ENCODE measurements at regions not wholly inside any gene's neighbourhood (a gene's known extent, or its start where the extent isn't known, plus 50 kb on each side); places are given as distances from the start of the nearest gene placed in this dataset.

DNA sequence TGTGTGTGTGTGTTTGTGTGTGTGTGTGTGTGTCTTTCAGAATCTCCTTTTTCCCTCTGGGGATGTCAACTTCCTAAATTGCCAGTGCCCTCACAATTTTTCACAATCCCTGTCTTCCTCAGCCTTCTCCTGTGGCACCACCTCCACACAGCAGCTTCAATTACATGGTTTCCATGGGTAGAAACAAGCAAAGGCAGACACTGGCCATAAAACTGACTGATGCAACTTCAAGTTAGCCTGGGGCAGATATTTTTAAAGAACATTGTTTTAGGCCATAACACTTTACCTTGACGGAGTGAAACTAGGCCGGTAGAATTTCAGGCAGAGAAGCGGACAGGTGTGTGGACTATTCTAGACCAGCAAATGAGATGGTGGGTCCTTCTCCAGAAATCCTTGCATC is 405.8 kb upstream of the SUCLG2 start:
- no peak for DNase-seq (ENCODE audit: low read depth in 1 of 2, low spot score in 1 of 2)

DNA sequence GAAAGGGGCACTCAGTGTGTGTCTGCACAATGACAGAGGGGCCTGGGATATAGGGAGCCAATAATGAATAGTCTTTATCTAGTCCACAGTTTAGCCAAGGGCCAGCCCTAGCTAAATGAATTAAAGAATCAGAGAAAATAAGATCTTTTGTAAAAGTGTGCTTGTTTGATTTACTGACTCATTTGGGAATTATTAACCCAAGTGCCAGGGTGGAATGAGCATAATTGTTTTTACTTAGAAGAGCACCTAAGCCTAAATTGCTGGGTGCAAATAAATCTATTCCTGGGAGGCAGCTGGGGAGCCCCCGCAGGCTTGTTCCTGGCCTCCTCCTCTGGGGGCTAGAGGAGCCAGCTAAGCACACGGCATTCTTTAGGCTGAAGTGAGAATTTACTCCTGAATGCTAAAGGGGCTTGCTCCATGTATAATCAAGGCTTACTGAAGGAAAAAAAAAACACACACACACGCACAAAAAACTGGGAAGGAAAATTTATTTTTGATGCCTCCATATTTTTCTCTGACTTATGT is 405.3 kb upstream of the SUCLG2 start:
- no peak for DNase-seq (ENCODE audit: low read depth in 1 of 2, low spot score in 1 of 2)

- DNase-seq (ENCODE audit: low read depth in 1 of 2, low spot score in 1 of 2) = peak; percentile 13 to 52
These were observed 403.4 kb upstream of the SUCLG2 start for GRCh38 chr3:68057637-68058320.

GRCh38 chr3:68056556-68056955 is 402.1 kb upstream of the SUCLG2 start:
- no peak for DNase-seq (ENCODE audit: low read depth in 1 of 2, low spot score in 1 of 2)

GRCh38 chr3:68055215-68055614 is 400.8 kb upstream of the SUCLG2 start:
- no peak for DNase-seq (ENCODE audit: low read depth in 1 of 2, low spot score in 1 of 2)

- DNase-seq (ENCODE audit: low read depth in 1 of 2, low spot score in 1 of 2) = no peak
These were observed 395.4 kb upstream of the SUCLG2 start for GRCh38 chr3:68049776-68050175.

DNA sequence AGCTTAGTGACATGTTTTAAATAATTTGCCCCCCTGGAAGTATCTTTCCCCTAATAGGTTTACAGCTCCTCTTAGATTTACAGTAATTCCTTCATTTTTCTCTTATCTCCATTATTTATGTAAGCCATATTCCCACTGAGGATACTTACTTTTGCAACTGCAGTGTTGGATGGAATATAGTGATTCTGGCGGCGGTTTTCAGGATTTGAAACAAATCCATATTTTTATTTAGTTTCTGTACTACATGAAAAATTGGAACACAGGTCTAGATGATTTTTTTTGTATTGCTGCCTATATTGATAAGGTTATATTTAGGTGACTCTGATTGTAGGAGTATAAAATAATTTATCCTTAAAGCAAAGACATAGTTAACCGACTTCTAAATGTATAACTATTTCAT is 391.6 kb upstream of the SUCLG2 start:
- no peak for DNase-seq (ENCODE audit: low read depth in 1 of 2, low spot score in 1 of 2)

- no peak for DNase-seq (ENCODE audit: low read depth in 1 of 2, low spot score in 1 of 2)
These were observed 379.5 kb upstream of the SUCLG2 start for GRCh38 chr3:68033867-68034266.

GRCh38 chr3:68032209-68032608 is 377.8 kb upstream of the SUCLG2 start:
- DNase-seq (ENCODE audit: low read depth in 1 of 2, low spot score in 1 of 2) = no peak

GRCh38 chr3:68025189-68025588 is 370.8 kb upstream of the SUCLG2 start:
- DNase-seq (ENCODE audit: low read depth in 1 of 2, low spot score in 1 of 2) = no peak

DNA sequence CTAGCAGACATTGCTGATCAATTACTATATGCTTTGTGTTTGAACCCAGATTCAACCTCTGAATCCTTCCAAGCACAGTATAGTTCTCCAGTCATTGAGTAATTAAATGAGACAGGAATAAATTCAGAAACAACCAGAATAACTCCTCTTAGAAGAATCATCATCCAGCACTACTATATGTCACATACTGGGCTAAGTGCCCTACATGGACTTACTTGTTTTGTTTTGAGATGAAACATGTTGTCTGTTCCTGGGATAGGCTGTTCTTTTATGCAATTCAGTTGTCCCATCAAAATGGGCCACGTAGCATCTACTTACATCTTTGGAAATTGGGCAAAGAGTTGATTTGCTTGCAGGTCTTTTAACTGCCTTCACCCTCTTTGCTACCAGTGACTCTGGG is 365.5 kb upstream of the SUCLG2 start:
- no peak for DNase-seq (ENCODE audit: low read depth in 1 of 2, low spot score in 1 of 2)

DNA sequence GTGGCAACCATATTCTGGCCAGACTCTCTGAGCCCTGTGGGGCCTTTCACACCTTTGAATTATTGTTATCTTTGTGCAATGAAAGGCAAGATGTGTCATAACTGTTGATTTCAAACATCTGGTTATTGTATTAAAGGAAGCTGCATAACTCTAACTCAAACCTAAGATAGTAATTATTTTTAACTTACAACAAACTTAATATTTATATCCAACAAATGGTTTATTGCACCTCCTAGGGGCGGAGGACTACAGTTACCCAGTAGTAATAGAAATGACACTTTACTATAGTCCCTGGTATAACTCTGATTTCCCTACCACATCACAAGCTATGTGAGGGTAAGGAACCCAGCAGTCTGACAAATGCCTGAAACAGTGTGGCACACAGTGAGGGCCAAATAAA is 363.9 kb upstream of the SUCLG2 start:
- DNase-seq (ENCODE audit: low read depth in 1 of 2, low spot score in 1 of 2) = no peak

DNA sequence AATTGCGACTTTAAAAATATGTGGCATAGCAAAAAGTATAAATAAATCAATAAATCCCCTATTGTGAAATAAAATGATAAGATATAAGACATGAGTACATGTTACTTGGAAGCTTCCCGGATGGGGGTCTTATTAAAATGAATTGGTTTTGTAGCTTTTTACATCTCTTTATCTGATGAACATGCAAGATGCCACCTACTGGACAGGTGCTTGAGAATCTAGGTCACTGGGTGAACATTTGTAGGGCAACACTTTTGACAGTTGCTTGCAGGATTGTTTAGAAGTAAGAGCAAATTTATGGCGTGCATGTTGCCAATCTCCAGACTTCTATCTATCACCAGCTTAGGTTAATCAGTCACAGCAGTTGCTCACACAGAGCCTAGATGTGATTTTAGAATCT is 362.7 kb upstream of the SUCLG2 start:
- DNase-seq (ENCODE audit: low read depth in 1 of 2, low spot score in 1 of 2) = no peak

- DNase-seq (ENCODE audit: low read depth in 1 of 2, low spot score in 1 of 2) = no peak
These were observed 355.5 kb upstream of the SUCLG2 start for GRCh38 chr3:68009900-68010299.

DNA sequence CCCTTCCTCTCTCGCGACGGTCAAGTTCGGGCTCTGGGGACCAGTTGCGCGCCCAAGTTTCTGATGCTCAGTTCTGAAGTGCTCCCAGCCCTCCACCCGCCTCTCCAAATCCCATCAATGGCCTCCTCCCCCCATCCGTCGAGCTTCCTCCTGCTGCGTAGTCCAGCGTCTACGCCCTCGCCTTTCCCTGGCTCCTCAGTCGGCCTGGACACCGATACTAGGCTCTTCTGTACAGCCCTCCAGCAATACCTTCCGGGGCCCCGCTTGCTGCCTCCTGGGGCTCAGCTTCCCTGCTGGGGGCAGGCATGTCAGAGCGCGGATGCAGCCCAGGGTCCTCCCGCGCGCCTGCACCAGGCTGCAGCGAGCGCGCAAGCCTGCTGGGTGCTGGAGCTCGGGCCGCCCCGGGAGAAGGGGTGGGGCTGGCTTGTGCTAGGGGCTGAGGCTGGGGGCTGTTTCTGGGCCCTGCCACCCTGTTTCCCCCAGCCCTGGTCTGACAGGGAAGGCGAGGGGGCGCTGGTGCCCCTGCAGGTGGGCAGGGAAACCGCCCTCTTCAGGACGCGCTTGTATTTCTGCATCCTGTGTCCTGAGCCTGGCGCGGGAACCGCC is 353.3 kb upstream of the SUCLG2 start:
- no peak for DNase-seq (ENCODE audit: low read depth in 1 of 2, low spot score in 1 of 2)

DNA sequence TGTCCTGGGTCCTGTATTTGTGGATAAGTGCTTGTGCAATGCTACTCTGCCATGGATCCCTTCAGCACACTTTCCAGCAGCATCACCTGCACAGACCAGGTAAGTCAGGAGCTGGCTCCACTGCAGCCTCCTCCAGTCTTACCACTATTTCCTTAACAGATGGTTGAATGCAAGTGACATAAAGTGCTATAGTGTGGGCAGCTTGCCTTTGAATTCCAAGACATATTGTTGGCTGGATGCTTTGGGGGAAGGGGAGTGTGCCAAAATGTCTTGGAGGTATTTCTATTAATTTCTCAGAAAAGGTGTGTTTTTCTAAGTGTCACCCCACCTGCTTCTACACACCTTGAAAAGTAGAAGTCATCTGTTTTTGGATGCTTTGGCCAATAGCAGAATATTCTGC is 352.2 kb upstream of the SUCLG2 start:
- no peak for DNase-seq (ENCODE audit: low read depth in 1 of 2, low spot score in 1 of 2)

GRCh38 chr3:68004091-68004490 is 349.7 kb upstream of the SUCLG2 start:
- DNase-seq (ENCODE audit: low read depth in 1 of 2, low spot score in 1 of 2) = no peak

- DNase-seq (ENCODE audit: low read depth in 1 of 2, low spot score in 1 of 2) = no peak
These were observed 343.9 kb upstream of the SUCLG2 start for GRCh38 chr3:67998281-67998680.

DNA sequence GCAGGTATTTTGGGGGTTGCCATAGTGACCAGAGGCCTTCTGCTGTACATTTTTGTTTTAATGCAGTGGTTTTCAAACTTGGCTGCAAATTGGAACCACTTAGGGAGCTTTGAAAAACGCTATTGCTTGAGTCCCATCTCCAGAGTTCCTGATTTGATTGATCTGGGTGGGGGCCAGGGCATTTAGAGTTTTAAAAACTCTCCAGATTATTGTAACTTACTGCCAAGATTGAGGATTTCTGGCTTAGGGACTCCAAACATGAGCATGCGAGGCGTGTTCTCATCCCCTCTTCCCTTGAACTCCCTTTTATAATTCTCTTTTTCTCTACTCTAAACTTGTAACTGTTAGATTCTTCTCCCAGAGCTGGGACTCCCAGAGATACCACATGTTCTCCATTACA is 340.8 kb upstream of the SUCLG2 start:
- no peak for DNase-seq (ENCODE audit: low read depth in 1 of 2, low spot score in 1 of 2)

DNA sequence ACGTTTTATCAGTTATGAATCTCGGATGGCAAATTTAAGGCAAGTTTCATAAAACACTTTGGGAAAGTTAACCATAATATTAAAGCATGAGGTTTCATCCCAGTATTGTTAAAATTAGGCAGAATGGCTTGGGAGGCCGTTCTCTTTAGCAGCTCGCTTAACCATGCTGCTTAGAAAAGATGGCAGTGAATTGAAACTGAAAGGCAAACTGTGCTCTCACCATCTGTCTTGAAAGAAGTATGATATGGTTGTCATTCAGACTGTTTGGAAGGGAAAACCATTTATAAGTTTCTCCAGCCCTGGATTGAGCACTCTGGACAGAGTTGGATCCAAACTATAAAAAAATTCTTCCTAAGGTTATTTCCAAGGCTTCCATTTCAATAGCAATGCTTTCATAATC is 332.3 kb upstream of the SUCLG2 start:
- no peak for DNase-seq (ENCODE audit: low read depth in 1 of 2, low spot score in 1 of 2)

- DNase-seq (ENCODE audit: low read depth in 1 of 2, low spot score in 1 of 2) = no peak
These were observed 328.8 kb upstream of the SUCLG2 start for GRCh38 chr3:67983166-67983565.

- DNase-seq (ENCODE audit: low read depth in 1 of 2, low spot score in 1 of 2) = no peak
These were observed 326.7 kb upstream of the SUCLG2 start for GRCh38 chr3:67981077-67981476.

DNA sequence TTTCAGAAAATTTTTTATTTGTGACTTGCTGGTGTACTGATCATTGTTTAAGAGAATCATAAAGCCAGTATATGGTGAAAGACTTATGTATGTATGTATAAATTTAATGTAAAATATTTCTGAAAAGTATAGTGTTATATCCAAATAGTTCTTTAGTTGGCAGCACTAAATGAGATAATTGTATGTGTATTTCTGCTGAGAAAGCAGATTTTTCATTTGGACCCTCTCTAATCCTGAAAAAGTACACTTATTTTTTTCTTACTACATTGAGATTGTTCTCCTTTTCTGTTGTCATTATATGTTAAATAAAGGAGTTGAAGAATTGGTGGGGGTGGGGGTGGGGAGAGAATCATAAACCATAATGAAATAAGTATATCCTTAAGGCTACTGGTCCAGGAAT is 324.9 kb upstream of the SUCLG2 start:
- DNase-seq (ENCODE audit: low read depth in 1 of 2, low spot score in 1 of 2) = no peak

Measured in activated CD4-positive, alpha-beta T cell treated with anti-CD3 and anti-CD28 coated beads, Interleukin-2, amount 50 U/mL, for 24 hours (primary cell).